ENCODE measurements at regions not wholly inside any gene's neighbourhood (a gene's known extent, or its start where the extent isn't known, plus 50 kb on each side); places are given as distances from the start of the nearest gene placed in this dataset.
"Not testable (repeated sequence)": the region's sequence is repeated elsewhere in the genome, so short reads cannot be mapped to it uniquely, and the experiment has no call there.

- not testable (repeated sequence) for TF ChIP-seq CHD4 (IDR thresholded peaks at IDR 0.05); POLR2A (IDR thresholded peaks at IDR 0.05; ENCODE audit: low read depth, low read length); NFYB (IDR thresholded peaks at IDR 0.05; ENCODE audit: insufficient read depth, low read depth, low read length); EZH2 (IDR thresholded peaks at IDR 0.05; ENCODE audit: borderline replicate concordance, control insufficient read depth, low read depth, low read length); FOXM1 (IDR thresholded peaks at IDR 0.05; ENCODE audit: low read depth, low read length); FOXK2 (IDR thresholded peaks at IDR 0.05); KAT2A (conservative IDR thresholded peaks at IDR 0.05; ENCODE audit: control insufficient read depth, low read depth, low read length)
- TF ChIP-seq, protein P1, sequence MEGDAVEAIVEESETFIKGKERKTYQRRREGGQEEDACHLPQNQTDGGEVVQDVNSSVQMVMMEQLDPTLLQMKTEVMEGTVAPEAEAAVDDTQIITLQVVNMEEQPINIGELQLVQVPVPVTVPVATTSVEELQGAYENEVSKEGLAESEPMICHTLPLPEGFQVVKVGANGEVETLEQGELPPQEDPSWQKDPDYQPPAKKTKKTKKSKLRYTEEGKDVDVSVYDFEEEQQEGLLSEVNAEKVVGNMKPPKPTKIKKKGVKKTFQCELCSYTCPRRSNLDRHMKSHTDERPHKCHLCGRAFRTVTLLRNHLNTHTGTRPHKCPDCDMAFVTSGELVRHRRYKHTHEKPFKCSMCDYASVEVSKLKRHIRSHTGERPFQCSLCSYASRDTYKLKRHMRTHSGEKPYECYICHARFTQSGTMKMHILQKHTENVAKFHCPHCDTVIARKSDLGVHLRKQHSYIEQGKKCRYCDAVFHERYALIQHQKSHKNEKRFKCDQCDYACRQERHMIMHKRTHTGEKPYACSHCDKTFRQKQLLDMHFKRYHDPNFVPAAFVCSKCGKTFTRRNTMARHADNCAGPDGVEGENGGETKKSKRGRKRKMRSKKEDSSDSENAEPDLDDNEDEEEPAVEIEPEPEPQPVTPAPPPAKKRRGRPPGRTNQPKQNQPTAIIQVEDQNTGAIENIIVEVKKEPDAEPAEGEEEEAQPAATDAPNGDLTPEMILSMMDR (IDR thresholded peaks at IDR 0.05 in 2 of 3, conservative IDR thresholded peaks at IDR 0.05 in 1 of 3; ENCODE audit: control insufficient read depth in 2 of 3, extremely low read depth in 1 of 3, insufficient read depth in 1 of 3, low read depth in 3 of 3, low read length in 3 of 3): not testable (repeated sequence)
- TF ChIP-seq, protein P2, sequence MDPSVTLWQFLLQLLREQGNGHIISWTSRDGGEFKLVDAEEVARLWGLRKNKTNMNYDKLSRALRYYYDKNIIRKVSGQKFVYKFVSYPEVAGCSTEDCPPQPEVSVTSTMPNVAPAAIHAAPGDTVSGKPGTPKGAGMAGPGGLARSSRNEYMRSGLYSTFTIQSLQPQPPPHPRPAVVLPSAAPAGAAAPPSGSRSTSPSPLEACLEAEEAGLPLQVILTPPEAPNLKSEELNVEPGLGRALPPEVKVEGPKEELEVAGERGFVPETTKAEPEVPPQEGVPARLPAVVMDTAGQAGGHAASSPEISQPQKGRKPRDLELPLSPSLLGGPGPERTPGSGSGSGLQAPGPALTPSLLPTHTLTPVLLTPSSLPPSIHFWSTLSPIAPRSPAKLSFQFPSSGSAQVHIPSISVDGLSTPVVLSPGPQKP (IDR thresholded peaks at IDR 0.05; ENCODE audit: low read depth, low read length): not testable (repeated sequence)
Measured at GRCh38 chrX:947262-947661, 265.2 kb downstream of the CRLF2 start.
